NB4 (cell line): ENCODE measurements at regions not wholly inside any gene's neighbourhood (a gene's known extent, or its start where the extent isn't known, plus 50 kb on each side); places are given as distances from the start of the nearest gene placed in this dataset.

Source experiments
- MAX ChIP-seq: IDR thresholded peaks from 2 replicates; pipeline ENCODE4 v1.6.1; 2011; ENCODE audit warnings: low read depth, low read length
- POLR2A ChIP-seq: IDR thresholded peaks from 2 replicates; pipeline ENCODE4 v1.6.1; 2011; ENCODE audit warnings: mild to moderate bottlenecking; ENCODE audit not compliant: insufficient read length; ENCODE audit errors: extremely low read depth

DNA sequence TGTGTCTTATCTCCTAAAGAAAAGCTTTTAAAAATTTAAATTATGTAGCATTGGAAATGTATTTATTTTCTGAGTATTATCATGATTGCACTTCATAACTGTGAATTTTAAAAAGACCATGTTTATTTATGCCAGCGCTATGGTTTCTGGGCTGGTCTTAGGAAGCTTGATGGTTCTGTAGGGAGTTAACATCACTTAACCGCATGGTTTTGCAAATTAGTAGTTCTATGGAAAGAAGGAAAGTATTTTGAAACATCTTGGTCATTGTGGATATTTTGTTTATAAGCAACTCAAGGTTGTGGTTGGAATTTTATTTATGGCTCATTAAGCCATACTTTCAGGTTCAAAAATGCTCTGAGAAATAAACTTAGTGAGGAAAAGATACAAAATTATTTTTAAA lies 549.4 kb downstream of the STK39 start:
- no peak for TF ChIP-seq MAX
- TF ChIP-seq POLR2A, result no peak
